ENCODE measurements at regions not wholly inside any gene's neighbourhood (a gene's known extent, or its start where the extent isn't known, plus 50 kb on each side); places are given as distances from the start of the nearest gene placed in this dataset.

GRCh38 chr5:73282383-73282782 lies 109.4 kb downstream of the TMEM174 start:
- Histone ChIP-seq H3K4me3 (ENCODE audit: low read depth in 1 of 2, low read length in 2 of 2) (no peak overlapping the region), H3K27me3 (ENCODE audit: low read depth, low read length) (no peaks in the 10 kb centered on the region), H3K4me1 (ENCODE audit: control insufficient read depth in 1 of 2, insufficient read depth in 2 of 2, low read length in 2 of 2) (peaks cover 14 to 18% of the 10 kb centered on the region in 2 donors), H3K27ac (ENCODE audit: low read length) (no peak overlapping the region), H3K9me3 (ENCODE audit: control insufficient read depth in 1 of 2, low read length in 2 of 2) (no peaks in the 10 kb centered on the region), H3K36me3 (ENCODE audit: control insufficient read depth in 1 of 2, insufficient read depth in 2 of 2, low read length in 2 of 2) (no peaks in the 10 kb centered on the region)

GRCh38 chr5:73280821-73281746 lies 108.1 kb downstream of the TMEM174 start:
- H3K27ac ChIP-seq (ENCODE audit: low read length), result no peak overlapping the region
- no peaks in the 10 kb centered on the region for H3K27me3 ChIP-seq (ENCODE audit: low read depth, low read length)
- no peaks in the 10 kb centered on the region for H3K36me3 ChIP-seq (ENCODE audit: control insufficient read depth in 1 of 2, insufficient read depth in 2 of 2, low read length in 2 of 2)
- no peak overlapping the region for H3K4me3 ChIP-seq (ENCODE audit: low read depth in 1 of 2, low read length in 2 of 2)
- H3K4me1 ChIP-seq (ENCODE audit: control insufficient read depth in 1 of 2, insufficient read depth in 2 of 2, low read length in 2 of 2), result peaks cover 14 to 18% of the 10 kb centered on the region in 2 donors
- H3K9me3 ChIP-seq (ENCODE audit: control insufficient read depth in 1 of 2, low read length in 2 of 2), result no peaks in the 10 kb centered on the region

GRCh38 chr5:73280386-73280785 lies 107.4 kb downstream of the TMEM174 start:
- Histone ChIP-seq H3K9me3 (ENCODE audit: control insufficient read depth in 1 of 2, low read length in 2 of 2) (no peaks in the 10 kb centered on the region), H3K27ac (ENCODE audit: low read length) (no peak overlapping the region), H3K27me3 (ENCODE audit: low read depth, low read length) (no peaks in the 10 kb centered on the region), H3K4me3 (ENCODE audit: low read depth in 1 of 2, low read length in 2 of 2) (no peak overlapping the region), H3K4me1 (ENCODE audit: control insufficient read depth in 1 of 2, insufficient read depth in 2 of 2, low read length in 2 of 2) (peaks cover 14 to 18% of the 10 kb centered on the region in 2 donors), H3K36me3 (ENCODE audit: control insufficient read depth in 1 of 2, insufficient read depth in 2 of 2, low read length in 2 of 2) (no peaks in the 10 kb centered on the region)

- peaks cover 14 to 19% of the 10 kb centered on the region in 2 donors for H3K4me1 ChIP-seq (ENCODE audit: control insufficient read depth in 1 of 2, insufficient read depth in 2 of 2, low read length in 2 of 2)
- no peak overlapping the region for H3K27ac ChIP-seq (ENCODE audit: low read length)
- H3K27me3 ChIP-seq (ENCODE audit: low read depth, low read length), result no peaks in the 10 kb centered on the region
Observed at GRCh38 chr5:73279805-73280204, 106.8 kb downstream of the TMEM174 start.

GRCh38 chr5:73278693-73279092 lies 105.7 kb downstream of the TMEM174 start:
- H3K27ac ChIP-seq (ENCODE audit: low read length), result no peak overlapping the region
- H3K9me3 ChIP-seq (ENCODE audit: control insufficient read depth in 1 of 2, low read length in 2 of 2), result no peaks in the 10 kb centered on the region
- H3K4me1 ChIP-seq (ENCODE audit: control insufficient read depth in 1 of 2, insufficient read depth in 2 of 2, low read length in 2 of 2), result peaks cover 14 to 25% of the 10 kb centered on the region in 2 donors
- no peaks in the 10 kb centered on the region for H3K36me3 ChIP-seq (ENCODE audit: control insufficient read depth in 1 of 2, insufficient read depth in 2 of 2, low read length in 2 of 2)
- no peak overlapping the region for H3K4me3 ChIP-seq (ENCODE audit: low read depth in 1 of 2, low read length in 2 of 2)
- no peaks in the 10 kb centered on the region for H3K27me3 ChIP-seq (ENCODE audit: low read depth, low read length)

More at GRCh38 chr5:73279805-73280204, 106.8 kb downstream of the TMEM174 start:
- Histone ChIP-seq H3K9me3 (ENCODE audit: control insufficient read depth in 1 of 2, low read length in 2 of 2) (no peaks in the 10 kb centered on the region), H3K36me3 (ENCODE audit: control insufficient read depth in 1 of 2, insufficient read depth in 2 of 2, low read length in 2 of 2) (no peaks in the 10 kb centered on the region), H3K4me3 (ENCODE audit: low read depth in 1 of 2, low read length in 2 of 2) (no peak overlapping the region)

GRCh38 chr5:73274881-73275663 lies 102.1 kb downstream of the TMEM174 start:
- Histone ChIP-seq H3K4me3 (ENCODE audit: low read depth in 1 of 2, low read length in 2 of 2) (peak overlapping the region in 1 of 2 donors; percentile 15), H3K27ac (ENCODE audit: low read length) (no peak overlapping the region), H3K4me1 (ENCODE audit: control insufficient read depth in 1 of 2, insufficient read depth in 2 of 2, low read length in 2 of 2) (peaks cover 0 to 10% of the 10 kb centered on the region in 2 donors), H3K9me3 (ENCODE audit: control insufficient read depth in 1 of 2, low read length in 2 of 2) (no peaks in the 10 kb centered on the region), H3K27me3 (ENCODE audit: low read depth, low read length) (no peaks in the 10 kb centered on the region), H3K36me3 (ENCODE audit: control insufficient read depth in 1 of 2, insufficient read depth in 2 of 2, low read length in 2 of 2) (no peaks in the 10 kb centered on the region)

GRCh38 chr5:73274121-73274520 lies 101.1 kb downstream of the TMEM174 start:
- H3K9me3 ChIP-seq (ENCODE audit: control insufficient read depth in 1 of 2, low read length in 2 of 2), result no peaks in the 10 kb centered on the region
- H3K36me3 ChIP-seq (ENCODE audit: control insufficient read depth in 1 of 2, insufficient read depth in 2 of 2, low read length in 2 of 2), result no peaks in the 10 kb centered on the region
- H3K27me3 ChIP-seq (ENCODE audit: low read depth, low read length), result no peaks in the 10 kb centered on the region
- H3K27ac ChIP-seq (ENCODE audit: low read length), result no peak overlapping the region
- H3K4me1 ChIP-seq (ENCODE audit: control insufficient read depth in 1 of 2, insufficient read depth in 2 of 2, low read length in 2 of 2), result peaks cover 0 to 8% of the 10 kb centered on the region in 2 donors
- H3K4me3 ChIP-seq (ENCODE audit: low read depth in 1 of 2, low read length in 2 of 2), result peak overlapping the region in 1 of 2 donors; percentile 15

- Histone ChIP-seq H3K27ac (ENCODE audit: low read length) (no peak overlapping the region), H3K4me3 (ENCODE audit: low read depth in 1 of 2, low read length in 2 of 2) (peak overlapping the region in 1 of 2 donors; percentile 15), H3K36me3 (ENCODE audit: control insufficient read depth in 1 of 2, insufficient read depth in 2 of 2, low read length in 2 of 2) (no peaks in the 10 kb centered on the region), H3K27me3 (ENCODE audit: low read depth, low read length) (no peaks in the 10 kb centered on the region), H3K9me3 (ENCODE audit: control insufficient read depth in 1 of 2, low read length in 2 of 2) (no peaks in the 10 kb centered on the region), H3K4me1 (ENCODE audit: control insufficient read depth in 1 of 2, insufficient read depth in 2 of 2, low read length in 2 of 2) (peaks cover 0 to 8% of the 10 kb centered on the region in 2 donors)
Observed at GRCh38 chr5:73273379-73274050, 100.5 kb downstream of the TMEM174 start.

GRCh38 chr5:73272351-73272750 lies 99.4 kb downstream of the TMEM174 start:
- Histone ChIP-seq H3K4me1 (ENCODE audit: control insufficient read depth in 1 of 2, insufficient read depth in 2 of 2, low read length in 2 of 2) (peaks cover 0 to 8% of the 10 kb centered on the region in 2 donors), H3K4me3 (ENCODE audit: low read depth in 1 of 2, low read length in 2 of 2) (no peak overlapping the region), H3K36me3 (ENCODE audit: control insufficient read depth in 1 of 2, insufficient read depth in 2 of 2, low read length in 2 of 2) (no peaks in the 10 kb centered on the region), H3K27me3 (ENCODE audit: low read depth, low read length) (no peaks in the 10 kb centered on the region), H3K27ac (ENCODE audit: low read length) (no peak overlapping the region), H3K9me3 (ENCODE audit: control insufficient read depth in 1 of 2, low read length in 2 of 2) (no peaks in the 10 kb centered on the region)

GRCh38 chr5:73268826-73269225 lies 95.8 kb downstream of the TMEM174 start:
- Histone ChIP-seq H3K4me1 (ENCODE audit: control insufficient read depth in 1 of 2, insufficient read depth in 2 of 2, low read length in 2 of 2) (no peaks in the 10 kb centered on the region), H3K9me3 (ENCODE audit: control insufficient read depth in 1 of 2, low read length in 2 of 2) (no peaks in the 10 kb centered on the region), H3K36me3 (ENCODE audit: control insufficient read depth in 1 of 2, insufficient read depth in 2 of 2, low read length in 2 of 2) (no peaks in the 10 kb centered on the region), H3K4me3 (ENCODE audit: low read depth in 1 of 2, low read length in 2 of 2) (no peak overlapping the region), H3K27me3 (ENCODE audit: low read depth, low read length) (no peaks in the 10 kb centered on the region), H3K27ac (ENCODE audit: low read length) (no peak overlapping the region)

Data from muscle layer of duodenum (tissue), 2 donors.